Fibroblast of lung (primary cell): ENCODE measurements at regions not wholly inside any gene's neighbourhood (a gene's known extent, or its start where the extent isn't known, plus 50 kb on each side); places are given as distances from the start of the nearest gene placed in this dataset.

ENCODE experiments used
- CTCF ChIP-seq, 2 donors: IDR thresholded peaks in 1 of 2; conservative IDR thresholded peaks in 1 of 2; 1 replicate in 1 of 2; 2 replicates in 1 of 2; pipeline ENCODE4 v1.5.1; 2011 to 2012; ENCODE audit warnings: low read length in 2 of 2, control low read depth in 1 of 2, inconsistent platforms in 1 of 2, low read depth in 1 of 2, mild to moderate bottlenecking in 1 of 2
- EZH2 ChIP-seq: IDR thresholded peaks from 2 replicates; pipeline ENCODE4 v1.5.1; 2012; ENCODE audit warnings: low read length, control low read depth, mild to moderate bottlenecking; ENCODE audit errors: missing control alignments

GRCh38 chr16:54211203-54211602 is 75.4 kb downstream of the IRX3 start:
- TF ChIP-seq CTCF (conservative IDR thresholded peaks at IDR 0.05 in 1 of 2, IDR thresholded peaks at IDR 0.05 in 1 of 2; ENCODE audit: low read depth in 1 of 2, low read length in 2 of 2) (no peak), EZH2 (no peak)
